ENCODE measurements at regions not wholly inside any gene's neighbourhood (a gene's known extent, or its start where the extent isn't known, plus 50 kb on each side); places are given as distances from the start of the nearest gene placed in this dataset.
A peak's percentile ranks its signal among the peaks of the same experiment; 100 is the strongest.
"Not testable (repeated sequence)": the region's sequence is repeated elsewhere in the genome, so short reads cannot be mapped to it uniquely, and the experiment has no call there.

GRCh38 chr17:20683651-20684229 lies 104.2 kb downstream of the CDRT15L2 start:
- DNase-seq, result not testable (repeated sequence)

DNA sequence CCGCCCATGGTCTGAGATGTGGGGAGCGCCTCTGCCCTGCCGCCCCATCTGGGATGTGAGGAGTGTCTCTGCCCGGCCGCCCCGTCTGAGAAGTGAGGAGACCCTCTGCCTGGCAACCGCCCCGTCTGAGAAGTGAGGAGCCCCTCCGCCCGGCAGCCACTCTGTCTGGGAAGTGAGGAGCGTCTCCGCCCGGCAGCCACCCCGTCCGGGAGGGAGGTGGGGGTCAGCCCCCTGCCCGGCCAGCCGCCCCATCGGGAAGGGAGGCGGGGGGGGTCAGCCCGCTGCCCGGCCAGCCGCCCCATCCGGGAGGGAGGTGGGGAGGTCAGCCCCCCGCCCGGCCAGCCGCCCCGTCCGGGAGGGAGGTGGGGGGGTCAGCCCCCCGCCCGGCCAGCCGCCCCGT lies 105.5 kb downstream of the CDRT15L2 start:
- not testable (repeated sequence) for DNase-seq

DNA sequence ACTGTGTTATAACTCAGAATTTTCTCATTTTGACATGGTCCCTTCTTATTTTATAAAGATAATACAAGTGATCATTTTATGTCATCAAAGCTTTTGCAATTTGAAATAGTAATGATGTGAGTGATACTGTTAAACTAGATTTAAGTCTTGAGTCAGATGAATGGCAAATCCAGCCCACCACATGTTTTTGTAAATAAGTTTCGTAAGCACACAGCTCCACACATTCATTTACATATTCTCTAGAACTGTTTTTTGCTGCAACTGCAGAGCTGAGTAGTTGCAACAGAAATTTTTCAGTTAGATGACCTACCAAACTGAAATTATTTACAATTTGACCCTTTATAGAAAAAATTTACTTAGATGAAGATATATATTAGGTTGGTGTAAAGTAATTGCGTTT lies 108.1 kb downstream of the CDRT15L2 start:
- DNase-seq, result not testable (repeated sequence)

DNA sequence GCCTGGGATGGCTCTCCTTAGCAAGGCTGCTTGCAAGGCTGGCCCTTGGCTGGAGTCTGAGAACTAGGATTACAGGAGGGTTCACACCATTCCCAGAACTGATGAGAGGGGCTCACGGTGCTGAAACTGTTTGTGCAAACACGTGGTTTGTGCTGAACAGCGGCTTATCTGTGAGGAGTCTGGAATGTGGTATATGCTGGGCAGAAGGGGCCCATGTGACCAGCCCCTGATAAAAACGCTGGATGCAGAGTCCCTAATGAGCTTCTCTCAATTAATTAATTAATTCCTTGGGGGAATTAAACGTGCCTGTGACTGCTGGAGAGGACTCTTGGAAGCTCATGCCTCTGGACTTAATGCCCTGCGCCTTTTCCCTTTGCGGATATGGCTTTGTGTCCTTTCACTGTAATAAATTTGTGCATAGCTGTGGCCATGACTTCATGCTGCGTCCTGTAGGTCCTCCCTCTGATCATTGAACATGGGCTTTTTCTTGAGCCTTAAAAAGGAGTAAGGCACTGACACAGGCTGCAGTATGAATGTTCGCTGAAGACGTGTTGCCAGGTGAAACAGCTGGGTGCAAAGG lies 109.7 kb downstream of the CDRT15L2 start:
- not testable (repeated sequence) for DNase-seq

- not testable (repeated sequence) for DNase-seq
Measured at GRCh38 chr17:20692706-20693105, 113.2 kb downstream of the CDRT15L2 start.

DNA sequence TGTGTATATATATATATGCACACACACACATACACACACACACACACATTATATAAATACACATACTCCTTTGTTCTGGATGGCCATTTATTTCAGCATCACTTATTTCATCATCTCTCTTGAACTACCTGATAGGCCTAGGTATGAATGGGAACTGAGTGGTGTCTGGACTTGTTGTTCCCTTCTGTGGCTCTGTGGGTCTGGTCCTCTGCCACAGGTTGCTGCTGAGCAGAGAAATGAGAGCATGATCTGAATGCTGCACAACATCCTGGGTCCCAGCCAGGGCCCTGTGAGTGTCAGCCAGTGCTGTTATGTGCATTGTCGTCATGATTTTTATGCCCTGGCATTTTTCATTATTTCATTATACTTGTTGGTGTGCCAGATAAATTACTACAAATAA lies 116.3 kb downstream of the CDRT15L2 start:
- DNase-seq, result not testable (repeated sequence)

DNA sequence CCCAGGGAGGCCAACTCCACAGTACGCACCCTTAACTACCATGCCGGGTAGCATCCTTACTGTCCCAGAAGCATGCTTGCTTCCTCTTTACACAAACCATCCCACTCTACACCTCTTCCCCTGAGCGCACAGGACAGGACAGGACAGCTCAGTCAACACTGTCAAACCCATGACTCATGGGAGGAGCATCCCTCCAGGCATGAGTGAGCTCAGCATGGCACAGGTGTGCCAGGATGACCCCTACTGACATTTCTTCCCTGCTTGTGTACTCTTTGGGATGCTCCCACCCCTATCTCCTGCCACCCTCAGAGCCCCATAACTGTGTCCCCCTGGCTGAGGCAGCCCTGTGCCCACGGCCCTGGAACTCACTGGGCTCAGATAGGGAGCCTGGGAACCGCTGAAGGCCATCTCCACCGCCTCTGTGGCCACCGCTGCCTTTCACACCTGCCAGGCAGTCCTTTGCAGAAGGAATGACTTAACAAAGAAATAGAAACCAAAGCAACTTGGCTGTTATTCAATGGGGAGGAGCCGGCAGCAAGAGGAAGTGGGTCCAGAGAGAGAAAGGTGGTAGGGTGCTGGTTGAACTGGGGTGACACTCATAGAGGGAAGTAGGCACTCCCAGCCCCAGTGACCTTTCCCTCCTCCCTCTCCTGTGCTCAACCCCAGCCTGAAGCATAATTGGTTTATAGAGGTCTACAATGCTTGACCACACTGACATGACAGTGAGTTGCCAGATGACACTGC lies 119.1 kb downstream of the CDRT15L2 start:
- not testable (repeated sequence) for DNase-seq

DNA sequence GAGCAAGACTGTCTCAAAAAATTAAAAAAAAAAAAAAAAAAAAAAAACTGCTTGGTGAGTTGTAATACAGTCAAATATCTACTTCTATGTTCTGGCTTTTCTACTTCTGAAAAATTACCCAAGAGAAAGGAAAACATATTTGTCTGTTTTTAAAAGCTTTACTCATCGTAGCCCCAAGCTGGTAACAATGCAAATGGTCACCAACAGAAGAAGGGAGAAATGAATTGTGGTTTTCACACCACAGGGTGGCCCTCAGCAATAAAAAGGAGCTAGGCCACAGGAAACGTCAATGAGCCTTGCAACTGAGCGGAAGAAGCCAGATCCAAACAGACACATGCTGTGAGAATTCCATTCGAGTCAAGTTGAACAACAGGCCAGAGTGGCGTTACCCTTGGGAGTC lies 121.0 kb downstream of the CDRT15L2 start:
- peak; percentile 9 to 37 for DNase-seq

GRCh38 chr17:20701366-20701765 lies 121.8 kb downstream of the CDRT15L2 start:
- not testable (repeated sequence) for DNase-seq

- no peak for DNase-seq
Measured at GRCh38 chr17:20702692-20703091, 123.2 kb downstream of the CDRT15L2 start.

DNA sequence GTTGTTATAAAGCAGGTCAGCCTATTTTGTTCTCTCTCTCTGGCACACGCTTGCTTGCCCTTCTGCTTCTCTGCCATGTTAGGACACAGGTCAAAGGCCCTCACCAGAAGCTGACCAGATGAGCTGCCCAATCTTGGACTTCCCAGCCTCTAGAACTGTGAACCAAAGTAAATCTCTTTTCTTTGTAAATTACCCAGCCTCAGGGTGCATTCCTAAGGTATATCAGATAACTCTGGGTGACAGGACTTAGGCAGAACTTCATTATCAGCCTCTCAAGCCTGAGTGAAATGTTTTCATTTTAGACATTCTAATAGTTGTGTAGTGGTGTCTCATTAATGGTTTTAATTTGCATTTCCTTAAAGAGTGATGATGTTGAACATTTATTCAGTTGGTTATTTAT lies 124.3 kb downstream of the CDRT15L2 start:
- DNase-seq, result no peak

DNA sequence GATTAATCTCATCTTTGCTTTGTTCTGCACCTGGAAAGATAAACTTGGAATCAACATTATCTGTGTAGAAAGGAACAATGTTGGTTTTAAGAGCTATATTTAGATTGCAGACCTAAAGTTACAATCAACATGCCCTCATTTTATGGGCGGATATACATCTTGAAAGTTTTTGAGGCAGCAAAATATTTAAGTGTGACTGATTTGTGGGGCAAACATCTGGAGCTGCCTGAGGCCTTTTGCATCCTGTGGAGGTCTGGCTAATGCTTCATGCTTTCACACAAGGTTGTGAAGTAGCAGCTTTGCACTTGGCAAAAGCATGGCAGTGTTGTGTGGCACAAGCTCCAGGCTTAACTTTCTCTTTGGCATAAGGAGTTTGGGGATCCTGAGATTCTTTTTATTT lies 125.7 kb downstream of the CDRT15L2 start:
- not testable (repeated sequence) for DNase-seq

DNA sequence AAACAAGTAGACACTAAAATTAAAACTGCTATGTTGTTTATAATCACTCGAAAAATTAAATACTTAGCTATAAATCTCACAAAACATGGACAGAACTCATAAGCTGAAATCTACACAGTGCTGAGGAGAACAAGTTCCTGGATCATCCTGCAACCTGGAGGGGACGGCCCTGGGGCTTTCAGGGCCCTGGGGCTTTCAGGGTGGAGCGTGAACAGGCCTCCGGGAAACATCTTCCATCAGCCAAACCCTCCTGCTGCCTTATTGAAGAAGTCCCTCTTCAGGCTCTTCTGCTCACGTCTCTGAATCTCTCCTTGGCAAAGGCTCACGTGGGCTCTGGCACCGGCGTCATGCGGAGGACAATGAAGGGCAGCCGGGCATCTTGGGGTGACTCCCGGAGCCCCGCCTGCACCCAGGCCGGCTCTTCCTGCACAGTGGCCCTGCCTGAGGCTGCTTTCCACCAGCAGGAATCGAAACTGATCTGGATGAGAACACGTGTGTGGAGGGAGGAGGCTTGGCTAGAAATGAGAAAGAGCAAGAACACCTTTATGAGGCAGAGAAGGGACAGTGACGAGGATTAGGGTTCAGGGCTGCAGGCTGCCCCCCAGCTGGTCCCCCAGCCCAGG lies 127.3 kb downstream of the CDRT15L2 start:
- no peak for DNase-seq

GRCh38 chr17:20708821-20709220 lies 129.3 kb downstream of the CDRT15L2 start:
- DNase-seq, result not testable (repeated sequence)

GRCh38 chr17:20716481-20716880 lies 137.0 kb downstream of the CDRT15L2 start:
- DNase-seq, result not testable (repeated sequence)

DNA sequence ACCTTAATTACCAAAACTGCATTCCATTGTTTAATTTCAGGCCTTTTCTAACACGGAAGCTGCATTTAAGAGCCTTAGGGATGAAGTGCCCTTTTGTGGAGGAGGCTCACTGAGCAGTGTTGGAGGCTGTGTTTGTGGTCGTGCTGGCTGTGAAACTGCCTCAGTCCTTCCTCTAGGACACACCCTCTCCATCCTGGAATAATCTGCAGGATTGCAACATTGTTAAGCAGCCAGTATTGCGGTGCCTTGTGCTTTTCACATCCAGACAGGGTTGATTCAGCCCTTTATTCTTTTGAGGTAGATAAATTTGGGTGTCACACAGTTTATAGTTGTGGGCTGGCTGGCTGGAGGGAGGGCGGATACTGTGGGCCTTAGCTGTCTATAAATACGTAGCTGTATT lies 141.6 kb downstream of the CDRT15L2 start:
- DNase-seq, result no peak

GRCh38 chr17:20724391-20724790 lies 144.9 kb downstream of the CDRT15L2 start:
- not testable (repeated sequence) for DNase-seq

GRCh38 chr17:20727201-20727600 lies 147.7 kb downstream of the CDRT15L2 start:
- DNase-seq, result not testable (repeated sequence)

DNA sequence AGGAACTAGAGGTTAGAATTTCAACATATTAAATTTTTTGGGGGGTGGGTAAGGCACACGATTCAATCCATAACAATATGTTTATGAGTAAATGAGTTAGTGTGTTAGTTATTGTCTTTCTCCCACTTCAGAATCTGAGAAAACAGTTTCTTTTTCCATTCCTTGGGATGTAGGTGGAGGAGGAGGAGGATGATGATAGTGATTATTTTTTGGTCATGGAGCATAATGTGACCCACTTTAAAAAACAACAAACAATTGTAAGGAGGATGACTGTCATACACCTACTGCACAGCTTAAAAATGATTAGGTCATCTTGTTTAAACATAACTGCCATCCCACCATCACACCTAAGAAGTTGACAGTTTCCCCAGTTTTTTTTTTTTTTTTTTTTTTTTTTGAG lies 148.7 kb downstream of the CDRT15L2 start:
- DNase-seq, result no peak

DNA sequence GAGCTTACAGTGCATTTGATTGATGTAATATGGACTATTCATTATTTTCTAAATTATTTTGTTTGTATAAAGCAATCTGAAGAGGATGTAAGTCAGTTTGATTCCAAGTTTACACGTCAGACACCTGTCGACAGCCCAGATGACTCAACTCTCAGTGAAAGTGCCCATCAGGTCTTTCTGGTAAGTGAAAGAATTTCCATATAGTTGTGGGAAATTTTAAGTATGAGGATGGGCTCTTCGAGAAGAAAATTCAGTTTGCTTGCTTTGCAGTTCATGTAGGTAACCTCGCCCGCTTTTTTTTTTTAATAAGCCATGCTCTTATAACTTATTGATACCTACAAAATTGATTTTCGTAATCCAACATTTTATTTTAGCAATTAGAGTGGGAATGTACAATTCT lies 151.6 kb downstream of the CDRT15L2 start:
- not testable (repeated sequence) for DNase-seq

- DNase-seq, result no peak
Measured at GRCh38 chr17:20733923-20734322, 154.4 kb downstream of the CDRT15L2 start.

GRCh38 chr17:20735796-20736195 lies 156.3 kb downstream of the CDRT15L2 start:
- DNase-seq, result no peak

DNA sequence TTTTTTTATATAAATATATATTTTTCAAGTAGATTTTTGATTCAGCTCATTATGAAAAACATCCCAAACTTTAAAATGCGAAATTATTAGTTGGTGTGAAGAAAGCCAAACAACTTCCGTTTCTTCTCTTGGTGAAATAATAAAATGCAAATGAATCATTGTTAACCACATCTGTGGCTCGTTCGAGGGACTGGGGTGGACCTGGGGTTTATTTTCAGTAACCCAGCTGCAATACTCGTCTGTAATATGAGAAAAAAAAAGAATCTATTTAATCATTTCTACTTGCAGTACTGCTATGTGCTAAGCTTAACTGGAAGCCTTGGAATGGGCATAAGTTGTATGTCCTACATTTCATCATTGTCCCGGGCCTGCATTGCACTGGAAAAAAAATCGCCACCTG lies 158.1 kb downstream of the CDRT15L2 start:
- DNase-seq, result not testable (repeated sequence)

- DNase-seq, result no peak
Measured at GRCh38 chr17:20771104-20771503, 191.6 kb downstream of the CDRT15L2 start.

Measured in SW 1271 (cell line).